Body of pancreas (tissue), 4 donors: ENCODE measurements at regions not wholly inside any gene's neighbourhood (a gene's known extent, or its start where the extent isn't known, plus 50 kb on each side); places are given as distances from the start of the nearest gene placed in this dataset.

ENCODE experiments used
- ATAC-seq: fragments of 150-250 bp; one replicate; pipeline ENCODE4 v1.9.1; 2016
- DNase-seq, 4 donors: peaks; one replicate each; pipeline ENCODE4 v3.0.0-alpha.2; 2019
- H3K27ac ChIP-seq, 4 donors: fragments of 200-600 bp; sonication (generic); 1 replicate in 3 of 4; 2 replicates in 1 of 4; pipeline versions ENCODE4 v1.5.1 to v1.6.1; 2016 to 2019; ENCODE audit warnings: mild to moderate bottlenecking in 1 of 4, mixed read lengths in 1 of 4, moderate library complexity in 1 of 4
- H3K27me3 ChIP-seq, 2 donors: fragments of 200-600 bp; sonication (generic); one replicate each; pipeline ENCODE4 v1.6.0; 2016; ENCODE audit warnings: mild to moderate bottlenecking in 1 of 2
- H3K36me3 ChIP-seq, 2 donors: fragments of 200-600 bp; sonication (generic); replicated peaks in 1 of 2; 2 replicates each; pipeline ENCODE4 v1.5.1; 2016; ENCODE audit warnings: low read depth in 2 of 2; ENCODE audit not compliant: insufficient read depth in 1 of 2
- H3K4me1 ChIP-seq: fragments of 200-600 bp; sonication (generic); one replicate; pipeline ENCODE4 v1.6.0; 2016
- H3K4me3 ChIP-seq, 2 donors: fragments of 200-600 bp; sonication (generic); 1 replicate in 1 of 2; 2 replicates in 1 of 2; pipeline ENCODE4 v1.5.1; 2016 to 2019
- H3K9me3 ChIP-seq, 3 donors: fragments of 200-600 bp; sonication (generic); 1 replicate in 2 of 3; 2 replicates in 1 of 3; pipeline ENCODE4 v1.5.1; 2016
- POLR2A ChIP-seq, 3 donors: fragments of 450-650 bp; IDR thresholded peaks; one replicate each; pipeline ENCODE4 v1.6.1; 2016; ENCODE audit warnings: antibody characterized with exemption in 3 of 3, mild to moderate bottlenecking in 2 of 3
- WGBS, 2 donors: methylation state at CpG; one replicate each; pipeline ENCODE4 v1.1.5; 2017; 5-methylcytosine and 5-hydroxymethylcytosine counted together
- intact Hi-C: fragments of 100-400 bp; cut with DNase I; formaldehyde crosslinking; loops from one replicate; pipeline ENCODE4 v1.15.1; 2023
- TF ChIP-seq, protein P1 (sequence below), 7 experiments: fragments of 450-650 bp in 4 of 7; fragments of 200-600 bp in 3 of 7; sonication (generic) in 3 of 7; IDR thresholded peaks; one replicate each; pipeline ENCODE4 v1.5.1; 2016 to 2019; ENCODE audit warnings: antibody characterized with exemption in 7 of 7

DNA sequence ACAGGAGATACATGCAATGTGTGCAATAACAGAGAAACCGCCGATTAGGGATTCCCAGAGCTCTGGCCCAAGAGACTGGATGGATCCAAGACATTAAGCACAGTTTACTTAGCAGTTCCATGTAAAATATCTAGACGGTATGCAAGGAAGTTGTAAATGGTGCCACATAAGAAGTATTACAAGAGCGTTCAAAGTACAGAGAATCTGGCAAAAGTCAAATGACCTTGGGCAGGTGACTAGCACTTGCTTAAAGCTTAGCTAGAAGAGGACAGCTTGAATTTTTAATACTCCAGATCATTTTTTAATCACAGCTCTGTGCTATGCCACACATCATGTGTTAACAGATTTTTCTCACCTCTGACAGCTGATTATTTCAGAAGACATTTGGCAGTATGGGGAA lies 72.3 kb upstream of the TNPO1 start:
- no peaks in the 10 kb centered on the region for H3K9me3 ChIP-seq
- TF ChIP-seq POLR2A (IDR thresholded peaks at IDR 0.05): no peak
- TF ChIP-seq, protein P1, sequence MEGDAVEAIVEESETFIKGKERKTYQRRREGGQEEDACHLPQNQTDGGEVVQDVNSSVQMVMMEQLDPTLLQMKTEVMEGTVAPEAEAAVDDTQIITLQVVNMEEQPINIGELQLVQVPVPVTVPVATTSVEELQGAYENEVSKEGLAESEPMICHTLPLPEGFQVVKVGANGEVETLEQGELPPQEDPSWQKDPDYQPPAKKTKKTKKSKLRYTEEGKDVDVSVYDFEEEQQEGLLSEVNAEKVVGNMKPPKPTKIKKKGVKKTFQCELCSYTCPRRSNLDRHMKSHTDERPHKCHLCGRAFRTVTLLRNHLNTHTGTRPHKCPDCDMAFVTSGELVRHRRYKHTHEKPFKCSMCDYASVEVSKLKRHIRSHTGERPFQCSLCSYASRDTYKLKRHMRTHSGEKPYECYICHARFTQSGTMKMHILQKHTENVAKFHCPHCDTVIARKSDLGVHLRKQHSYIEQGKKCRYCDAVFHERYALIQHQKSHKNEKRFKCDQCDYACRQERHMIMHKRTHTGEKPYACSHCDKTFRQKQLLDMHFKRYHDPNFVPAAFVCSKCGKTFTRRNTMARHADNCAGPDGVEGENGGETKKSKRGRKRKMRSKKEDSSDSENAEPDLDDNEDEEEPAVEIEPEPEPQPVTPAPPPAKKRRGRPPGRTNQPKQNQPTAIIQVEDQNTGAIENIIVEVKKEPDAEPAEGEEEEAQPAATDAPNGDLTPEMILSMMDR (IDR thresholded peaks at IDR 0.05): no peak
- no peaks in the 10 kb centered on the region for H3K27me3 ChIP-seq
- WGBS, 2 donors: 60 to 67% methylated on average over 4 of the region's 4 CpGs
- no peaks in the 10 kb centered on the region for H3K36me3 ChIP-seq
- ATAC-seq (no peak), DNase-seq (no peak)
- no peak overlapping the region for H3K27ac ChIP-seq
- no peaks in the 10 kb centered on the region for H3K4me1 ChIP-seq
- no peak overlapping the region for H3K4me3 ChIP-seq
- intact Hi-C loops: no loop called here

DNA sequence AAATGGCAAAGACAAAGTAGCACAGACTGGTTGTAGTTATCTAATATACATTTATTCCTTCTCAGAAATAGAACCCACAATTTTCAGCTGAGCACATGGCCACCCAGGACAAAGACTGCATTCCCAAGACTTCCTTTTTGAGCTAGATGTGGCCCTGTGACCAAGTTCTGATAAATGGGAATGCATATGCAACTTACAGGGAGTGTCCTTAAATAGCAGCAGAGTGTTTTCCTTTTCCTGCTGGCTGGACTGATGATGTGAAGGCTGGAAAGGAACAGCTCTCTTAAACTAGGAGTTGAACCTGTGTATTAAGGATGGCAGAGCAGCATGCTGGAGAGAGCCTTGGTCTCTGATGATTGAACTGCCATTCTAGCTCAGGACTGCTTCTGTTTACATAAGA lies 74.7 kb upstream of the TNPO1 start:
- Histone ChIP-seq H3K36me3 (no peaks in the 10 kb centered on the region), H3K4me1 (no peaks in the 10 kb centered on the region), H3K27me3 (no peaks in the 10 kb centered on the region), H3K4me3 (no peak overlapping the region), H3K9me3 (no peaks in the 10 kb centered on the region), H3K27ac (no peak overlapping the region)
- TF ChIP-seq POLR2A (IDR thresholded peaks at IDR 0.05): no peak
- TF ChIP-seq, protein P1 (IDR thresholded peaks at IDR 0.05): no peak
- ATAC-seq (no peak), DNase-seq (no peak)
- intact Hi-C loops: no loop called here

DNA sequence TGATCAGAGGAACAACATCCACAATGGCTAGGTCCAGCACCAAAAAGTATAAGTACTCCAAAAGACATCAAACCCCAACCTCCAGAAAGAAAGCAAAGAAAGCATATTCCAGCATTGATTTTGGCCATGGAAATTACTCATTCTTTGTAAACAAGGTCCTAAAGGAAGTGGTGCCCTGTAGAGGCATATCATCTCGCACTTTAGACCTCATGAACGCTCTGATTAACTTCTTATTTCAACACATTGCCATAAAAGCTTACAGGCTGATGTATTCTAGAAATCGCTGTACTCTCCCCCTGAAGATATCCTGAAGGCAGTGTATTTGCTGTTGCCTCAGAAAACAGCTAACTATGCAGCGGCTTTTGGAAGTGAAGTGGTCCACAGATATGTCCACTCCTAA lies 82.7 kb upstream of the TNPO1 start:
- WGBS, 2 donors: 57 to 60% methylated on average over 4 of the region's 4 CpGs
- H3K36me3 ChIP-seq: no peaks in the 10 kb centered on the region
- no peak for TF ChIP-seq POLR2A (IDR thresholded peaks at IDR 0.05)
- TF ChIP-seq, protein P1 (IDR thresholded peaks at IDR 0.05): no peak
- no peaks in the 10 kb centered on the region for H3K9me3 ChIP-seq
- no peak overlapping the region for H3K27ac ChIP-seq
- ATAC-seq: no peak
- H3K27me3 ChIP-seq: no peaks in the 10 kb centered on the region
- intact Hi-C loops: no loop called here
- no peaks in the 10 kb centered on the region for H3K4me1 ChIP-seq
- H3K4me3 ChIP-seq: no peak overlapping the region
- DNase-seq: no peak

DNA sequence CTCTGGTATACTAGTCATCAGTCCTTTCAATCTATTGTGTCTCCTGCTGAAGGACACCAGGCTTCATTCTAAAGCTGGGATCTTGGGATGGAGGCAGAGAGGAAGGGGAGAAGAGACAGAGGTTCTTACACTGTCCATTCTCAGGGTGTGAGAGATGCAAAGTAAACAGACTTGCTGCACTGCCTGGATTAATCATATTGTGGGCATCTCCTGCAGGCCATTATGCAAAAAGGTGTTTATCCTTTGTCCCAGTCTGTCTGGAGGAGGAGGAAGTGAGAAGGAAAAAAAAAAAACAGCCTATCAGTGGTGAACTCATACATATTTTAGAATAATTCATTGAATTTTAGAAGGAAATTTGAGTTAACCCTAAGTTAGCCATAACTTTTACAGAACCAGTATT lies 92.9 kb upstream of the TNPO1 start:
- H3K4me1 ChIP-seq: peaks cover 13% of the 10 kb centered on the region
- no peak overlapping the region for H3K27ac ChIP-seq
- DNase-seq (no peak), ATAC-seq (no peak)
- TF ChIP-seq, protein P1 (IDR thresholded peaks at IDR 0.05): no peak
- no peak for TF ChIP-seq POLR2A (IDR thresholded peaks at IDR 0.05)
- intact Hi-C loops: no loop called here
- H3K9me3 ChIP-seq: no peaks in the 10 kb centered on the region
- H3K36me3 ChIP-seq: no peaks in the 10 kb centered on the region
- no peak overlapping the region for H3K4me3 ChIP-seq
- H3K27me3 ChIP-seq: no peaks in the 10 kb centered on the region

DNA sequence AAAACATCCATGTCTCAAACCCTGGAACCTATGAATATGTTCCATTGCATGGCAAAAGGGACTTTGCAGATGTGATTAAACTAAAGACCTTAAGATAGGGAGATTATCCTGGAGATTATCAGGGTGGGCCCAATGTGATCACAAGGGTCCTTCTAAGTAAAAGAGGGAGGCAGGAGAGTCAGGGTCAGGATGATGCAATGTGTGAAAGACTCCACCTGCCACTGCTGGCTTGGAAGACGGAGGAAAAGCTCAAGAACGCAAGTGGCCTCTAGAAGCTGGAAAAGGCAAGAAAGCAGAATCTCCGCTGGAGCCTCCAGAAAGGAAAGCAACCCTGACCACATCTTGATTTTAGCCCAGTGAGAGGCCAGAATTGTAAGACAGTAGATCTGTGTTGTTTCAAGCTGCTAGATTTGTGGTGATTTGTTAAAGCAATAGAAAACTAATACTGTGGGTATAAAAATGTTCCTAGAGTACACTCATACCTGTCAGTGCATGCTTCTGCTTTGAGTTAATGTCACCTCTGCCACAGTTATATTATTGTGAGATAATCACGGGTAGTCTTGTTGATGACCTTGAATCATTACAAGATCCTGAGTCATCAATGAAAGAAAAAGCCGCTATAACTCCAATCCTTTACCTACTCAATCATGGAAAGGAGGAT lies 93.5 kb upstream of the TNPO1 start:
- intact Hi-C loops: no loop called here
- WGBS, 2 donors: 65 to 70% methylated on average over 5 of the region's 5 CpGs
- Histone ChIP-seq H3K9me3 (no peaks in the 10 kb centered on the region), H3K4me3 (no peak overlapping the region), H3K27me3 (no peaks in the 10 kb centered on the region), H3K4me1 (peaks cover 13% of the 10 kb centered on the region), H3K36me3 (no peaks in the 10 kb centered on the region), H3K27ac (no peak overlapping the region)
- no peak for ATAC-seq
- no peak for TF ChIP-seq POLR2A (IDR thresholded peaks at IDR 0.05)
- TF ChIP-seq, protein P1 (IDR thresholded peaks at IDR 0.05): no peak
- no peak for DNase-seq
